ENCODE measurements at regions not wholly inside any gene's neighbourhood (a gene's known extent, or its start where the extent isn't known, plus 50 kb on each side); places are given as distances from the start of the nearest gene placed in this dataset.

- peak; percentile 70 for DNase-seq (ENCODE audit: low read depth)
- no peak for TF ChIP-seq CTCF (conservative IDR thresholded peaks at IDR 0.05; ENCODE audit: low read depth, low read length)
- no peak overlapping the region for H3K4me3 ChIP-seq (ENCODE audit: low read depth, low read length)
These were observed 211.6 kb downstream of the DUSP6 start for GRCh38 chr12:89140602-89141238.

DNA sequence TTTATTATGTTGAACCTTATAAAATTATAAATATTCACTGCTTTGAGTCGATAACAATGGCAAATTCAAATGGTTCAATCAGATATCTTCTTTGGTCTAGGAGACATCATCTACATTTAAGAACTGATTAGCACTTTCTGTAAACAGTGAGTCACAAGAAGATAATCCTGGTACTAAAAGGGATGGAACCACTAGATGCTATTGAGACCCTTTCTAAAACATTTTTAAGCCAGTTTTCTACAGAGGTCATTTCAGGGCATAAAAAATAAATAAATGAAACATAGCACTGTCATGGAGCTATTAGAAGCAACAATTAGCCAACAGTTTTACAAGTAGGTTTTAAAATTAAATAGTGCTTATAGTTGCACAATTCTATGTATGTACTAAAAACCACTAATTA lies 212.2 kb downstream of the DUSP6 start:
- H3K4me3 ChIP-seq (ENCODE audit: low read depth, low read length), result no peak overlapping the region
- DNase-seq (ENCODE audit: low read depth), result peak; percentile 19
- TF ChIP-seq CTCF (conservative IDR thresholded peaks at IDR 0.05; ENCODE audit: low read depth, low read length), result no peak

- no peak overlapping the region for H3K4me3 ChIP-seq (ENCODE audit: low read depth, low read length)
- TF ChIP-seq CTCF (conservative IDR thresholded peaks at IDR 0.05; ENCODE audit: low read depth, low read length), result no peak
- no peak for DNase-seq (ENCODE audit: low read depth)
These were observed 212.9 kb downstream of the DUSP6 start for GRCh38 chr12:89139390-89139789.

GRCh38 chr12:89138048-89138852 lies 214.1 kb downstream of the DUSP6 start:
- peak; percentile 18 for DNase-seq (ENCODE audit: low read depth)
- H3K4me3 ChIP-seq (ENCODE audit: low read depth, low read length), result no peak overlapping the region
- no peak for TF ChIP-seq CTCF (conservative IDR thresholded peaks at IDR 0.05; ENCODE audit: low read depth, low read length)

DNA sequence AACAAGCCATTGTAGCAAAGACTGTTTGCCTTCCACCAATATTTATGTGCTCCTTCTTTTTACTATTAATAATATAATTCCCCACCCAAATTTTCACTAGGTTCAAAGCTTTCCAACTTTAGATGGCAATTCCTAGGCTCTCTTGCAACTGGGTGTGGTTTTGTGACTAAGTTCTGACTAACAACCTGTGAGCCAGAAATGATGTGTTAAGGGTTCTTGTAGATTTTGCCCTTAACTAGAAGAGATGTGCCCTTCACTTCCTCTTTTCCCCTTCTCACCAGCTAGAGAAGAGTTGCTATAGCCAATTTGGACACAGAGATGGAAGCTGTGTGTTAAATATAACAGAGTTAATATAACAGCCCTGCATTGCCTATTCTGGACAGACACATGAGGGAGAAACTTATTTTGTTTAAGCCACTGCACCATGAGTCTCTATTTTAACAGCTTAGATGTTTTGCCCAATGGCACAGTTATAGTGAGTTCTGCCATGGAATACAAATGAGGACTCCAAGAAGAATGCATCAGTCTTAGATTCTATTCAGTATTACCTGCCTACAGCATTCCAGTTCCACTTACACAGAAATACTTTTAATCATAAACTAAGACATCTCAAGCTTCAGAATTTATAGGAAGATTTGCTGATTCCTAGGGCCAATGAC lies 216.2 kb downstream of the DUSP6 start:
- DNase-seq (ENCODE audit: low read depth), result no peak
- no peak for TF ChIP-seq CTCF (conservative IDR thresholded peaks at IDR 0.05; ENCODE audit: low read depth, low read length)

GRCh38 chr12:89134213-89134770 lies 218.0 kb downstream of the DUSP6 start:
- DNase-seq (ENCODE audit: low read depth), result no peak
- no peak for TF ChIP-seq CTCF (conservative IDR thresholded peaks at IDR 0.05; ENCODE audit: low read depth, low read length)
- no peak overlapping the region for H3K4me3 ChIP-seq (ENCODE audit: low read depth, low read length)

More for the DNA sequence above, 216.2 kb downstream of the DUSP6 start:
- H3K4me3 ChIP-seq (ENCODE audit: low read depth, low read length), result no peak overlapping the region
